GM12878 (cell line): ENCODE measurements at regions not wholly inside any gene's neighbourhood (a gene's known extent, or its start where the extent isn't known, plus 50 kb on each side); places are given as distances from the start of the nearest gene placed in this dataset.

ENCODE experiments used
- CTCF ChIP-seq, 3 experiments: IDR thresholded peaks in 2 of 3; conservative IDR thresholded peaks in 1 of 3; 2 replicates each; pipeline ENCODE4 v1.5.1; 2011; ENCODE audit warnings: low read depth in 3 of 3, low read length in 3 of 3, mild to moderate bottlenecking in 3 of 3, control low read depth in 2 of 3, moderate library complexity in 2 of 3, inconsistent platforms in 1 of 3, mixed read lengths in 1 of 3; ENCODE audit not compliant: control insufficient read depth in 2 of 3, insufficient read depth in 1 of 3; ENCODE audit errors: extremely low read depth in 1 of 3
- YY1 ChIP-seq: IDR thresholded peaks from 2 replicates; pipeline ENCODE4 v1.6.1; 2011; ENCODE audit warnings: low read depth, mild to moderate bottlenecking, low read length

- no peak for TF ChIP-seq YY1
- no peak for TF ChIP-seq CTCF (IDR thresholded peaks at IDR 0.05 in 2 of 3, conservative IDR thresholded peaks at IDR 0.05 in 1 of 3; ENCODE audit: control insufficient read depth in 2 of 3, extremely low read depth in 1 of 3, insufficient read depth in 1 of 3, low read depth in 3 of 3, low read length in 3 of 3)
Observed at GRCh38 chr22:47564158-47564450, 801.7 kb downstream of the TBC1D22A start.
